H1 (cell line): ENCODE measurements at regions not wholly inside any gene's neighbourhood (a gene's known extent, or its start where the extent isn't known, plus 50 kb on each side); places are given as distances from the start of the nearest gene placed in this dataset.

Experiments
- EP300 ChIP-seq, 2 experiments: IDR thresholded peaks; 1 replicate in 1 of 2; 2 replicates in 1 of 2; pipeline ENCODE4 v1.6.1; 2011 to 2012; ENCODE audit warnings: low read depth in 2 of 2, low read length in 2 of 2, mild to moderate bottlenecking in 2 of 2, borderline replicate concordance in 1 of 2, inconsistent platforms in 1 of 2, moderate library complexity in 1 of 2
- EZH2 ChIP-seq: fragments of 200-600 bp; sonication (generic); IDR thresholded peaks from 2 replicates; pipeline ENCODE4 v1.7.1; 2012; ENCODE audit warnings: low read depth, mild to moderate bottlenecking, moderate library complexity, low read length, inconsistent platforms; ENCODE audit not compliant: severe bottlenecking
- GABPA ChIP-seq: IDR thresholded peaks from 2 replicates; pipeline ENCODE4 v1.6.1; 2011; ENCODE audit warnings: mild to moderate bottlenecking, low read length, moderate library complexity, borderline replicate concordance; ENCODE audit not compliant: insufficient read depth
- JUN ChIP-seq: IDR thresholded peaks from 2 replicates; pipeline ENCODE4 v1.6.1; 2011; ENCODE audit warnings: low read depth, mild to moderate bottlenecking, improper control_type of control experiment, low read length
- POLR2A ChIP-seq, 2 experiments: IDR thresholded peaks; 1 replicate in 1 of 2; 2 replicates in 1 of 2; pipeline ENCODE4 v1.6.1; 2011; ENCODE audit warnings: low read depth in 2 of 2, low read length in 2 of 2, mild to moderate bottlenecking in 2 of 2; ENCODE audit errors: control extremely low read depth in 1 of 2
- ZNF274 ChIP-seq: IDR thresholded peaks from 2 replicates; pipeline ENCODE4 v1.7.0; 2012; ENCODE audit warnings: low read length, borderline replicate concordance; ENCODE audit errors: extremely low read depth
- TF ChIP-seq, protein P1 (sequence below), 3 experiments: IDR thresholded peaks; 1 replicate in 2 of 3; 2 replicates in 1 of 3; pipeline versions ENCODE4 v1.5.1 to v1.6.1; 2011; ENCODE audit warnings: low read length in 3 of 3, mild to moderate bottlenecking in 3 of 3, inconsistent platforms in 2 of 3, low read depth in 1 of 3, moderate library complexity in 1 of 3; ENCODE audit not compliant: insufficient read depth in 1 of 3; ENCODE audit errors: control extremely low read depth in 1 of 3

- TF ChIP-seq JUN: no peak
- TF ChIP-seq, protein P1, sequence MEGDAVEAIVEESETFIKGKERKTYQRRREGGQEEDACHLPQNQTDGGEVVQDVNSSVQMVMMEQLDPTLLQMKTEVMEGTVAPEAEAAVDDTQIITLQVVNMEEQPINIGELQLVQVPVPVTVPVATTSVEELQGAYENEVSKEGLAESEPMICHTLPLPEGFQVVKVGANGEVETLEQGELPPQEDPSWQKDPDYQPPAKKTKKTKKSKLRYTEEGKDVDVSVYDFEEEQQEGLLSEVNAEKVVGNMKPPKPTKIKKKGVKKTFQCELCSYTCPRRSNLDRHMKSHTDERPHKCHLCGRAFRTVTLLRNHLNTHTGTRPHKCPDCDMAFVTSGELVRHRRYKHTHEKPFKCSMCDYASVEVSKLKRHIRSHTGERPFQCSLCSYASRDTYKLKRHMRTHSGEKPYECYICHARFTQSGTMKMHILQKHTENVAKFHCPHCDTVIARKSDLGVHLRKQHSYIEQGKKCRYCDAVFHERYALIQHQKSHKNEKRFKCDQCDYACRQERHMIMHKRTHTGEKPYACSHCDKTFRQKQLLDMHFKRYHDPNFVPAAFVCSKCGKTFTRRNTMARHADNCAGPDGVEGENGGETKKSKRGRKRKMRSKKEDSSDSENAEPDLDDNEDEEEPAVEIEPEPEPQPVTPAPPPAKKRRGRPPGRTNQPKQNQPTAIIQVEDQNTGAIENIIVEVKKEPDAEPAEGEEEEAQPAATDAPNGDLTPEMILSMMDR (IDR thresholded peaks at IDR 0.05; ENCODE audit: control extremely low read depth in 1 of 3, insufficient read depth in 1 of 3, low read depth in 1 of 3, low read length in 3 of 3): no peak
- no peak for TF ChIP-seq EZH2
- TF ChIP-seq EP300 (IDR thresholded peaks at IDR 0.05; ENCODE audit: borderline replicate concordance in 1 of 2, low read depth in 2 of 2, low read length in 2 of 2): no peak
- no peak for TF ChIP-seq ZNF274
- TF ChIP-seq POLR2A (IDR thresholded peaks at IDR 0.05; ENCODE audit: control extremely low read depth in 1 of 2, low read depth in 2 of 2, low read length in 2 of 2): no peak
- no peak for TF ChIP-seq GABPA
Observed at GRCh38 chr1:103220631-103221041, 112.3 kb upstream of the COL11A1 start.
